ENCODE measurements at regions not wholly inside any gene's neighbourhood (a gene's known extent, or its start where the extent isn't known, plus 50 kb on each side); places are given as distances from the start of the nearest gene placed in this dataset.

DNA sequence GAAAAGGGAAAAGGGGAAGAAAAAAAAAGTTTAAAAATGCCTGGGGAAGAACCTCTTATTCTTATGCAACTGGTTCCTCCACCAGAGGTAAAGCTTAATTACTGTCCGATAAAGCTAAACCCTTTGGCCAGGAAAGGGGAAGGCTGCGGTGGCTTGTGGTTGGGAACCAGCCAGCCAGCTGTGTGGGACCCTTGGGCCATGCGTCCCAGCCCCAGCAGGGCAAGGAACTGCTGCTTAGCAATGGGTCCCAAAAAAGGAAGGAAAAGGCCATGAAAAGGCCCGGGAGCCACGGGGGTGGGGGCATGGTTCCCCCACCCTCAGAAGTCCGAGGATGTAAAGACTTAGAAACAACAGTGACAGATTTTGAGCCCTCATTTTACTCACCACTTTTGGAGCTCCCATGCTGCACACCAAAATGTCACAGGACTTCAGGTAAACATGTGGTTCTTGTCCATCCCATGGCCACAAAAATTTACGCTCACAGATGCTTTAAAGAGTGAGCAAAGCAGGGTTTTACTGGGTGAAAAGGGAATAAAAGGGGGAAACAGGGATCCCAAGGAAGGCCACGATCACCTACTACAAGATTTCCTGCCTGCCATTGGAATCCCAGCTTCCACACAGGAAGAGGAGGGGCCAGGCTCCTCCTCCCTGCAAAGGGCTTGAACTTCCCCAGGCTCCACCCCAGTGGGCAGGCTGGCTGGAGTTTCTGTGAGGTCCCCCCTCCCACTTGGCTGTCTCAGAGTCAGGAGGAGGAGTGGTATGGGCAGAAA lies 1234.7 kb upstream of the GJE1 start (continued):
- TF ChIP-seq MCM3 (IDR thresholded peaks at IDR 0.05) (no peak), ZNF174 (CRISPR knock-in tag; IDR thresholded peaks at IDR 0.05) (no peak), TRIM28 (IDR thresholded peaks at IDR 0.05) (no peak), RBM14 (IDR thresholded peaks at IDR 0.05; ENCODE audit: borderline replicate concordance, insufficient read depth, low read depth, low read length) (no peak), POLR2A (conservative IDR thresholded peaks at IDR 0.05) (peak; percentile 78), ZFX (CRISPR knock-in tag; IDR thresholded peaks at IDR 0.05) (peak; percentile 54), XRCC3 (IDR thresholded peaks at IDR 0.05) (no peak), SMAD1 (IDR thresholded peaks at IDR 0.05; ENCODE audit: low read depth, low read length, partially characterized antibody) (peak; percentile 20), LCOR (CRISPR knock-in tag; IDR thresholded peaks at IDR 0.05) (no peak), TGIF2 (CRISPR knock-in tag; IDR thresholded peaks at IDR 0.05) (no peak), ZNF175 (CRISPR knock-in tag; IDR thresholded peaks at IDR 0.05; ENCODE audit: low read depth) (no peak), KDM5B (IDR thresholded peaks at IDR 0.05; ENCODE audit: insufficient replicate concordance, low read depth, low read length) (peak; percentile 71), HMG20A (CRISPR knock-in tag; conservative IDR thresholded peaks at IDR 0.05) (no peak), MCM7 (IDR thresholded peaks at IDR 0.05) (no peak), ETV1 (tag; conservative IDR thresholded peaks at IDR 0.05; ENCODE audit: low read depth) (0 out of 2 replicates have a peak, but pooled peaks have one; percentile 26)
- TF ChIP-seq, protein P1, sequence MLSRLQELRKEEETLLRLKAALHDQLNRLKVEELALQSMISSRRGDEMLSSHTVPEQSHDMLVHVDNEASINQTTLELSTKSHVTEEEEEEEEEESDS (CRISPR knock-in tag; IDR thresholded peaks at IDR 0.05), result no peak
- TF ChIP-seq, protein P2, sequence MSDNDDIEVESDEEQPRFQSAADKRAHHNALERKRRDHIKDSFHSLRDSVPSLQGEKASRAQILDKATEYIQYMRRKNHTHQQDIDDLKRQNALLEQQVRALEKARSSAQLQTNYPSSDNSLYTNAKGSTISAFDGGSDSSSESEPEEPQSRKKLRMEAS (CRISPR knock-in tag; IDR thresholded peaks at IDR 0.05), result peak; percentile 53; the same call in 1 of the 2 replicates
- TF ChIP-seq, protein P3, sequence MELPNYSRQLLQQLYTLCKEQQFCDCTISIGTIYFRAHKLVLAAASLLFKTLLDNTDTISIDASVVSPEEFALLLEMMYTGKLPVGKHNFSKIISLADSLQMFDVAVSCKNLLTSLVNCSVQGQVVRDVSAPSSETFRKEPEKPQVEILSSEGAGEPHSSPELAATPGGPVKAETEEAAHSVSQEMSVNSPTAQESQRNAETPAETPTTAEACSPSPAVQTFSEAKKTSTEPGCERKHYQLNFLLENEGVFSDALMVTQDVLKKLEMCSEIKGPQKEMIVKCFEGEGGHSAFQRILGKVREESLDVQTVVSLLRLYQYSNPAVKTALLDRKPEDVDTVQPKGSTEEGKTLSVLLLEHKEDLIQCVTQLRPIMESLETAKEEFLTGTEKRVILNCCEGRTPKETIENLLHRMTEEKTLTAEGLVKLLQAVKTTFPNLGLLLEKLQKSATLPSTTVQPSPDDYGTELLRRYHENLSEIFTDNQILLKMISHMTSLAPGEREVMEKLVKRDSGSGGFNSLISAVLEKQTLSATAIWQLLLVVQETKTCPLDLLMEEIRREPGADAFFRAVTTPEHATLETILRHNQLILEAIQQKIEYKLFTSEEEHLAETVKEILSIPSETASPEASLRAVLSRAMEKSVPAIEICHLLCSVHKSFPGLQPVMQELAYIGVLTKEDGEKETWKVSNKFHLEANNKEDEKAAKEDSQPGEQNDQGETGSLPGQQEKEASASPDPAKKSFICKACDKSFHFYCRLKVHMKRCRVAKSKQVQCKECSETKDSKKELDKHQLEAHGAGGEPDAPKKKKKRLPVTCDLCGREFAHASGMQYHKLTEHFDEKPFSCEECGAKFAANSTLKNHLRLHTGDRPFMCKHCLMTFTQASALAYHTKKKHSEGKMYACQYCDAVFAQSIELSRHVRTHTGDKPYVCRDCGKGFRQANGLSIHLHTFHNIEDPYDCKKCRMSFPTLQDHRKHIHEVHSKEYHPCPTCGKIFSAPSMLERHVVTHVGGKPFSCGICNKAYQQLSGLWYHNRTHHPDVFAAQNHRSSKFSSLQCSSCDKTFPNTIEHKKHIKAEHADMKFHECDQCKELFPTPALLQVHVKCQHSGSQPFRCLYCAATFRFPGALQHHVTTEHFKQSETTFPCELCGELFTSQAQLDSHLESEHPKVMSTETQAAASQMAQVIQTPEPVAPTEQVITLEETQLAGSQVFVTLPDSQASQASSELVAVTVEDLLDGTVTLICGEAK (IDR thresholded peaks at IDR 0.05), result peak; percentile 41; the same call in 1 of the 2 replicates
- TF ChIP-seq, protein P3 (CRISPR knock-in tag; IDR thresholded peaks at IDR 0.05), result no peak

Data from K562 (cell line).